Ovary (tissue), 7 donors: ENCODE measurements at regions not wholly inside any gene's neighbourhood (a gene's known extent, or its start where the extent isn't known, plus 50 kb on each side); places are given as distances from the start of the nearest gene placed in this dataset.

Experiments used
- DNase-seq, 5 donors: peaks; one replicate each; pipeline ENCODE4 v3.0.0-alpha.2; 2019 to 2020
- H3K27ac ChIP-seq, 2 donors: fragments of 200-600 bp; one replicate each; pipeline versions ENCODE4 v1.5.1 to v1.8.0; 2019 to 2022
- H3K27me3 ChIP-seq: fragments of 200-600 bp; one replicate; pipeline ENCODE4 v1.8.0; 2022
- H3K36me3 ChIP-seq: fragments of 200-600 bp; sonication (generic); one replicate; pipeline ENCODE4 v1.5.1; 2019
- H3K4me1 ChIP-seq: one replicate; pipeline ENCODE4 v1.8.1; 2013; ENCODE audit warnings: mild to moderate bottlenecking, moderate library complexity; ENCODE audit not compliant: insufficient read depth
- H3K4me3 ChIP-seq: fragments of 200-600 bp; sonication (generic); one replicate; pipeline ENCODE4 v1.5.1; 2017
- H3K9me3 ChIP-seq, 2 donors: fragments of 200-600 bp in 1 of 2; sonication (generic) in 1 of 2; one replicate each; pipeline versions ENCODE4 v1.5.1 to v1.8.1; 2013 to 2019; ENCODE audit warnings: mild to moderate bottlenecking in 1 of 2, moderate library complexity in 1 of 2
- EP300 ChIP-seq: sonication (generic); formaldehyde crosslinking; IDR thresholded peaks from one replicate; pipeline ENCODE4 v1.6.1; 2017; ENCODE audit warnings: antibody characterized with exemption
- POLR2A ChIP-seq: fragments of 450-650 bp; IDR thresholded peaks from one replicate; pipeline ENCODE4 v1.6.1; 2017; ENCODE audit warnings: antibody characterized with exemption, mild to moderate bottlenecking, moderate library complexity
- WGBS, 3 donors: extraction: QIAGEN DNeasy Blood & Tissue Kit in 1 of 3; methylation state at CpG; one replicate each; pipeline versions ENCODE4 v1.1.5 to v1.1.7; 2013 to 2017; 5-methylcytosine and 5-hydroxymethylcytosine counted together
- intact Hi-C, 4 donors: fragments of 100-400 bp; cut with DNase I; formaldehyde crosslinking; loops; one replicate each; pipeline versions ENCODE4 v1.11.0 to v1.15.1; 2022 to 2023
- TF ChIP-seq, protein P1 (sequence below), 3 donors: fragments of 450-650 bp in 2 of 3; fragments of 200-600 bp in 1 of 3; IDR thresholded peaks; one replicate each; pipeline versions ENCODE4 v1.5.1 to v1.8.0; 2016 to 2022; ENCODE audit warnings: antibody characterized with exemption in 3 of 3, mild to moderate bottlenecking in 1 of 3
- donor health status: DM: no; HTN: no; CAD: no; lungs with moderate emphysema.
- donor health status: DM: no; HTN: no; CAD: no.
- donor health status: Bipolar disorder and iron deficiency.
- donor health status: DM: no; HTN: no; CAD: no.
- donor health status: DM: yes; HTN: yes; CAD: no.

DNA sequence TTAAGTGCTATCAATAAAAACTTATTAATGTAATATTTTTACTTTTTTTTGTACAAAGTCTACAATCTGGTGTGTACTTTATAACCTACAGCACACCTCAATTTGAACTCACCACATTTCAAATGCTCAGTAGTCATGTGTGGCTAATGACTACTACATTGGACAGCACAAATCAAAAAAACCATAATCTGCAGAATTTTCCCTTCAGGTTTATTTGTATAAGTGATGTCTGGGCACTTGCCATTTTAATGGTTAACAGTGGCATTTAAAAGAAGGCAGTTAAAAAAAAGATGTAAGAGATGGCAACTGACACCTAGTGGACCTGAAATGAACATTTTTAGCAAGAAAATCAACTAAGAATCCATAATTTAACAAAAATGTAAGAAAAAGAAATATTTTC lies 124.6 kb upstream of the NRBF2 start:
- H3K27ac ChIP-seq = no peak overlapping the region
- H3K9me3 ChIP-seq = no peaks in the 10 kb centered on the region
- H3K4me1 ChIP-seq = no peaks in the 10 kb centered on the region
- TF ChIP-seq EP300 (no peak), POLR2A (no peak)
- TF ChIP-seq, protein P1, sequence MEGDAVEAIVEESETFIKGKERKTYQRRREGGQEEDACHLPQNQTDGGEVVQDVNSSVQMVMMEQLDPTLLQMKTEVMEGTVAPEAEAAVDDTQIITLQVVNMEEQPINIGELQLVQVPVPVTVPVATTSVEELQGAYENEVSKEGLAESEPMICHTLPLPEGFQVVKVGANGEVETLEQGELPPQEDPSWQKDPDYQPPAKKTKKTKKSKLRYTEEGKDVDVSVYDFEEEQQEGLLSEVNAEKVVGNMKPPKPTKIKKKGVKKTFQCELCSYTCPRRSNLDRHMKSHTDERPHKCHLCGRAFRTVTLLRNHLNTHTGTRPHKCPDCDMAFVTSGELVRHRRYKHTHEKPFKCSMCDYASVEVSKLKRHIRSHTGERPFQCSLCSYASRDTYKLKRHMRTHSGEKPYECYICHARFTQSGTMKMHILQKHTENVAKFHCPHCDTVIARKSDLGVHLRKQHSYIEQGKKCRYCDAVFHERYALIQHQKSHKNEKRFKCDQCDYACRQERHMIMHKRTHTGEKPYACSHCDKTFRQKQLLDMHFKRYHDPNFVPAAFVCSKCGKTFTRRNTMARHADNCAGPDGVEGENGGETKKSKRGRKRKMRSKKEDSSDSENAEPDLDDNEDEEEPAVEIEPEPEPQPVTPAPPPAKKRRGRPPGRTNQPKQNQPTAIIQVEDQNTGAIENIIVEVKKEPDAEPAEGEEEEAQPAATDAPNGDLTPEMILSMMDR (IDR thresholded peaks at IDR 0.05) = no peak
- DNase-seq = no peak
- H3K36me3 ChIP-seq = no peaks in the 10 kb centered on the region
- intact Hi-C loops = no loop called here
- no peaks in the 10 kb centered on the region for H3K27me3 ChIP-seq
- H3K4me3 ChIP-seq = no peak overlapping the region

DNA sequence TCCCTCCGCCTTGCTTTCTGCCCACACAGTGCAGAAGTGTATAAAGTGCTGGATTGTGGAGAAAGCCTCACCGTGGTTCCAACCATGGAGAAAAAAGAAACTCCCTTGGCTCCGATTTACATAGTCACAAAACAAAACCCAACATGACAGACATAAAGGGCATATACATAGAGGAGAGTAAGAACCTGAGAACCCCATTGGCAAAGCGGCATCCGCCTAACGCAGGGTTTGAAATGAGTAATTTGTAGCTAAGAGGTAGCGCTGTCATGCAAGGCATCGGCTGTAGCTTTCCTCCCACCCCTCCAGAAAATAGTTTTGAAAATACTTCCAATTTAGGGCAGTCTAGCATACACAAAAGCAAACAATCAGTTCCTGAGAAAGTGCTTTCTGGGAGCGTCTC lies 126.0 kb upstream of the NRBF2 start:
- no peaks in the 10 kb centered on the region for H3K9me3 ChIP-seq
- no peak overlapping the region for H3K27ac ChIP-seq
- intact Hi-C loops = no loop called here
- TF ChIP-seq, protein P1 (IDR thresholded peaks at IDR 0.05) = no peak
- no peak for TF ChIP-seq EP300
- no peak for TF ChIP-seq POLR2A
- 79 to 90% (median 81%) methylated on average over 9 of the region's 9 CpGs for WGBS, 3 donors
- no peak for DNase-seq
- no peak overlapping the region for H3K4me3 ChIP-seq
- H3K4me1 ChIP-seq = no peaks in the 10 kb centered on the region
- H3K36me3 ChIP-seq = no peaks in the 10 kb centered on the region
- H3K27me3 ChIP-seq = no peaks in the 10 kb centered on the region

DNA sequence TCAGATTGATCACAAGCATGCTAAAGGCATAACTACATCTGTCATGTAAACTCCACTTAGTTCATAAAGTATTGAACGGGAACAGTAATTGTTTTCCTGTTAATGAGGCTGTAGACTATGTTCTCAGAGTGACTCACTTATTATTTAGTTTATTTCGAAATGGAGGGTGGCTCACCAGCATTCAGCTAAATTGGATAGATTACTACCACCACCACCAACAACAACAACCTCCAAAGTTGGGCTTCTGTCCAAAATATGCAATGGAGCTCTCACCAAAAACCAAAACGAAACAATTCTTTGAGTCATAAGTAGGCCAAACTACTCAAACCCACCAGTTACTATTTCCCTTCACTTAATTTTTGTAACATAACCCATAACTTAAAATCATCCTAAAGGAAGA lies 127.9 kb upstream of the NRBF2 start:
- no peak for DNase-seq
- no peaks in the 10 kb centered on the region for H3K36me3 ChIP-seq
- no peak overlapping the region for H3K4me3 ChIP-seq
- no peaks in the 10 kb centered on the region for H3K27me3 ChIP-seq
- no peak for TF ChIP-seq EP300
- H3K4me1 ChIP-seq = no peaks in the 10 kb centered on the region
- intact Hi-C loops = no loop called here
- no peaks in the 10 kb centered on the region for H3K9me3 ChIP-seq
- H3K27ac ChIP-seq = no peak overlapping the region
- 42 to 62% (median 42%) methylated on average over 3 of the region's 3 CpGs for WGBS, 3 donors

DNA sequence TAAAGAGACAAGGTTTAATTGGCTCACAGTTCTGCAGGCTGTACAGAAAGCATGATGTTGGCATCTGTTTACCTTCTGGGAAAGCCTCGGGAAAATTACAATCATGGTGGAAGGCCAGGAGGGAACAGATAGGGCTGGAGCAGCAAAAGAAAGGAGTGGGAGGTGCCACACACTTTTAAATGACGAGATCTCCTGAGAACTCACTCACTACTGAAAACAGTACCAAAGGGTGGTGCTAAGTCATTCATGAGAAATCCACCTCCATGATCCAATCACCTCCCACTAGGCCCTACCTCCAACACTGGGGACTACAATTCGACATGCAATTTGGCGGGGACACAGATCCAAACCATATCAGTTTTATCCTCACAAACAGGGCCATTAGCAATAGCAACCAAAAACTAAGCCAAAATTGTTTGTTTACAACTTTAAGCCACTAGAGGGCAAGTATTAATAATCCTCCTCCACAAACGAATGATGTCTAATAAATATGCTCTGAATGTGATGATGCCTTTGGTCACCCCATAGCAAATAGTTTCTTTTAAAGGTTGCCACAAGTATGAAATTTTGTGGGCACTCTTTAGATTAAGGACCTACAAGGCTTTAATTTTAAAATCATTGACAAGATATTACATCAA lies 129.2 kb upstream of the NRBF2 start:
- intact Hi-C loops = no loop called here
- no peak overlapping the region for H3K27ac ChIP-seq
- TF ChIP-seq POLR2A (no peak), EP300 (no peak)
- TF ChIP-seq, protein P1 (IDR thresholded peaks at IDR 0.05) = no peak
- no peaks in the 10 kb centered on the region for H3K9me3 ChIP-seq
- H3K36me3 ChIP-seq = no peaks in the 10 kb centered on the region
- no peaks in the 10 kb centered on the region for H3K27me3 ChIP-seq
- DNase-seq = no peak
- no peak overlapping the region for H3K4me3 ChIP-seq
- no peaks in the 10 kb centered on the region for H3K4me1 ChIP-seq
- 57 to 73% (median 65%) methylated on average over 5 of the region's 5 CpGs for WGBS, 3 donors

DNA sequence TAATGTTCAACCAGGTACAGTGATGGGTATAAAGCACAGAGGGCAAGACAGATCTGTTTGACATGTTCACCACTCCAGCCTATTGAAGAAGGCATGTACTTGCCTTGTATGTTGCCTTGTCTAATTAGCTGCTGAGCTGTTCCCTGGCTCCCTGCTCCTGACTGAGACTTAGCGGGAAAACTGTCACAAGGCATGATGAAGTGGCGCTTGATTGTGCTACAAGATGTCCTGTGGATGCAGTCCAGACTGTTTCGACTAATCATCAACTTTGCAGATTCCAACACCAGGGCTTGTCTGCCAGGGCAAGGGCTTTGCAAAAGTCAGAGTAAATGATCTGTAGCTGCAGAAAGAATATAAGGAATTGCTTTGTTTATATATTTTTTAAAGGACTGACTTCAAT lies 136.2 kb upstream of the NRBF2 start:
- H3K9me3 ChIP-seq = no peaks in the 10 kb centered on the region
- H3K27me3 ChIP-seq = no peaks in the 10 kb centered on the region
- H3K36me3 ChIP-seq = no peaks in the 10 kb centered on the region
- DNase-seq = no peak
- H3K4me3 ChIP-seq = no peak overlapping the region
- TF ChIP-seq EP300 (no peak), POLR2A (no peak)
- TF ChIP-seq, protein P1 (IDR thresholded peaks at IDR 0.05) = no peak
- no peaks in the 10 kb centered on the region for H3K4me1 ChIP-seq
- 57 to 73% (median 69%) methylated on average over 3 of the region's 3 CpGs for WGBS, 3 donors
- no peak overlapping the region for H3K27ac ChIP-seq
- intact Hi-C loops = no loop called here
